PC-3 (cell line): ENCODE measurements at regions not wholly inside any gene's neighbourhood (a gene's known extent, or its start where the extent isn't known, plus 50 kb on each side); places are given as distances from the start of the nearest gene placed in this dataset.
"Not testable (repeated sequence)": the region's sequence is repeated elsewhere in the genome, so short reads cannot be mapped to it uniquely, and the experiment has no call there.

Experiments
- EZH2 ChIP-seq: fragments of 300-600 bp; sonication (generic); IDR thresholded peaks from one replicate; pipeline ENCODE4 v1.6.1; 2017; ENCODE audit warnings: antibody characterized with exemption, mild to moderate bottlenecking, low read length; ENCODE audit not compliant: unreplicated experiment
- EZH2phosphoT487 ChIP-seq: fragments of 300-600 bp; sonication (generic); IDR thresholded peaks from 2 replicates; pipeline ENCODE4 v1.6.1; 2018; ENCODE audit warnings: mild to moderate bottlenecking, antibody characterized with exemption, low read length, borderline replicate concordance
- TF ChIP-seq, protein P1 (sequence below): fragments of 300-600 bp; sonication (generic); conservative IDR thresholded peaks from 2 replicates; pipeline ENCODE4 v1.5.1; 2017; ENCODE audit warnings: antibody characterized with exemption, low read depth, mild to moderate bottlenecking, low read length

DNA sequence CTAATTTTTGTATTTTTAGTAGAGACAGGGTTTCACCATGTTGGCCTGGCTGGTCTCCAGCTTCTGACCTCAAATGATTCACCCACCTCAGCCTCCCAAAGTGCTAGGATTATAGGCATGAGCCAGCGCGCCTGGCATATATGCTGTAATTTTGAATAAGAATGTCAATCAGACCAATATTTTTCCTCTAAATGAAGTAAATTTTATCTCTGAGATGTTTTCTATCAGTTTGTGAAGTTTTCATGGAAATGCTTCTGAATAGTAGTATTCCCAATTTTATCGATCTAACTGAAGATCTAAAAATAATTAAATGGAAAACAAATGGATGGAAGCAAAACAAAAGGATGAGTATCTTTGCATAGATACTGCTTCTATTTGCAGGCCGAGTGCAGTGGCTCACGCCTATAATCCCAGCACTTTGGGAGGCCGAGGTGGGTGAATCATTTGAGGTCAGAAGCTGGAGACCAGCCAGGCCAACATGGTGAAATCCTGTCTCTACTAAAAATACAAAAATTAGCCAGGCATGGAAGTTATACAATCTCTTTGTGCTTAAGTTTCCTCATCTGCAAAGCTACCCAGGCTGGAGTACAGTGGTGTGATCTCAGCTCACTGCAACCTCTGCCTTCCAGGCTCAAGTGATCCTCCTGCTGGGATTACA lies 103.9 kb upstream of the RAP2B start:
- TF ChIP-seq, protein P1, sequence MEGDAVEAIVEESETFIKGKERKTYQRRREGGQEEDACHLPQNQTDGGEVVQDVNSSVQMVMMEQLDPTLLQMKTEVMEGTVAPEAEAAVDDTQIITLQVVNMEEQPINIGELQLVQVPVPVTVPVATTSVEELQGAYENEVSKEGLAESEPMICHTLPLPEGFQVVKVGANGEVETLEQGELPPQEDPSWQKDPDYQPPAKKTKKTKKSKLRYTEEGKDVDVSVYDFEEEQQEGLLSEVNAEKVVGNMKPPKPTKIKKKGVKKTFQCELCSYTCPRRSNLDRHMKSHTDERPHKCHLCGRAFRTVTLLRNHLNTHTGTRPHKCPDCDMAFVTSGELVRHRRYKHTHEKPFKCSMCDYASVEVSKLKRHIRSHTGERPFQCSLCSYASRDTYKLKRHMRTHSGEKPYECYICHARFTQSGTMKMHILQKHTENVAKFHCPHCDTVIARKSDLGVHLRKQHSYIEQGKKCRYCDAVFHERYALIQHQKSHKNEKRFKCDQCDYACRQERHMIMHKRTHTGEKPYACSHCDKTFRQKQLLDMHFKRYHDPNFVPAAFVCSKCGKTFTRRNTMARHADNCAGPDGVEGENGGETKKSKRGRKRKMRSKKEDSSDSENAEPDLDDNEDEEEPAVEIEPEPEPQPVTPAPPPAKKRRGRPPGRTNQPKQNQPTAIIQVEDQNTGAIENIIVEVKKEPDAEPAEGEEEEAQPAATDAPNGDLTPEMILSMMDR = not testable (repeated sequence)
- not testable (repeated sequence) for TF ChIP-seq EZH2, EZH2phosphoT487
